SK-N-SH treated with all-trans-retinoic acid at 6 μM for 48 hours (cell line): ENCODE measurements at regions not wholly inside any gene's neighbourhood (a gene's known extent, or its start where the extent isn't known, plus 50 kb on each side); places are given as distances from the start of the nearest gene placed in this dataset.
"Not testable (repeated sequence)": the region's sequence is repeated elsewhere in the genome, so short reads cannot be mapped to it uniquely, and the experiment has no call there.

Experiments
- ATAC-seq: fragments of 200-7000 bp; cut with Tn5 transposase; 3 replicates; pipeline ENCODE4 v1.9.1; 2020; ENCODE audit warnings: mild to moderate bottlenecking, moderate library complexity
- ARNTL ChIP-seq: fragments of 450-650 bp; formaldehyde crosslinking; IDR thresholded peaks from 2 replicates; pipeline ENCODE4 v1.5.0; 2020; ENCODE audit warnings: low read depth, mild to moderate bottlenecking, moderate library complexity, borderline replicate concordance
- BACH2 ChIP-seq: fragments of 250-450 bp; sonication (Bioruptor Pico); IDR thresholded peaks from 2 replicates; pipeline ENCODE4 v1.9.0; 2021; ENCODE audit warnings: mild to moderate bottlenecking, borderline replicate concordance
- CREB5 ChIP-seq: fragments of 250-450 bp; sonication (Bioruptor Pico); IDR thresholded peaks from 2 replicates; pipeline ENCODE4 v1.5.1; 2020; ENCODE audit warnings: low read depth, mild to moderate bottlenecking, moderate library complexity
- CSDC2 ChIP-seq: fragments of 250-450 bp; sonication (Bioruptor Pico); IDR thresholded peaks from 2 replicates; pipeline ENCODE4 v1.5.0; 2020; ENCODE audit warnings: mild to moderate bottlenecking, moderate library complexity
- CSRNP3 ChIP-seq: fragments of 250-450 bp; sonication (Bioruptor Pico); IDR thresholded peaks from 2 replicates; pipeline ENCODE4 v1.5.1; 2021; ENCODE audit warnings: mild to moderate bottlenecking, moderate library complexity
- ESRRG ChIP-seq: fragments of 250-450 bp; sonication (Bioruptor Pico); IDR thresholded peaks from 2 replicates; pipeline ENCODE4 v1.6.1; 2021; ENCODE audit warnings: mild to moderate bottlenecking
- GLIS3 ChIP-seq: fragments of 250-450 bp; sonication (Bioruptor Pico); IDR thresholded peaks from 2 replicates; pipeline ENCODE4 v1.5.0; 2020; ENCODE audit warnings: mild to moderate bottlenecking, moderate library complexity
- ISL1 ChIP-seq: fragments of 250-450 bp; sonication (Bioruptor Pico); IDR thresholded peaks from 2 replicates; pipeline ENCODE4 v2.1.2; 2022; ENCODE audit warnings: mild to moderate bottlenecking, moderate library complexity
- OSR1 ChIP-seq: fragments of 250-450 bp; sonication (Bioruptor Pico); IDR thresholded peaks from 2 replicates; pipeline ENCODE4 v1.8.0; 2022; ENCODE audit warnings: moderate library complexity, mild to moderate bottlenecking, inconsistent platforms
- PATZ1 ChIP-seq: fragments of 250-450 bp; sonication (Bioruptor Pico); IDR thresholded peaks from 2 replicates; pipeline ENCODE4 v1.8.0; 2020; ENCODE audit warnings: mild to moderate bottlenecking, moderate library complexity, borderline replicate concordance
- POU6F1 ChIP-seq: fragments of 250-450 bp; sonication (Bioruptor Pico); IDR thresholded peaks from 2 replicates; pipeline ENCODE4 v1.8.0; 2021; ENCODE audit warnings: low read depth, mild to moderate bottlenecking, moderate library complexity, borderline replicate concordance
- PPARA ChIP-seq: fragments of 250-450 bp; sonication (Bioruptor Pico); IDR thresholded peaks from 2 replicates; pipeline ENCODE4 v1.5.0; 2020; ENCODE audit warnings: mild to moderate bottlenecking, borderline replicate concordance
- RARB ChIP-seq: fragments of 250-450 bp; sonication (Bioruptor Pico); IDR thresholded peaks from 2 replicates; pipeline ENCODE4 v1.8.0; 2021; ENCODE audit warnings: mild to moderate bottlenecking, moderate library complexity
- TCF4 ChIP-seq: fragments of 250-450 bp; sonication (Bioruptor Pico); IDR thresholded peaks from 2 replicates; pipeline ENCODE4 v1.8.0; 2021; ENCODE audit warnings: mild to moderate bottlenecking, moderate library complexity, borderline replicate concordance
- TOX ChIP-seq: fragments of 250-450 bp; sonication (Bioruptor Pico); IDR thresholded peaks from 2 replicates; pipeline ENCODE4 v1.8.0; 2021; ENCODE audit warnings: mild to moderate bottlenecking, moderate library complexity, borderline replicate concordance
- TSHZ2 ChIP-seq: fragments of 250-450 bp; sonication (Bioruptor Pico); IDR thresholded peaks from 2 replicates; pipeline ENCODE4 v1.5.0; 2020; ENCODE audit warnings: mild to moderate bottlenecking, moderate library complexity
- ZC3H10 ChIP-seq: fragments of 250-450 bp; sonication (Bioruptor Pico); IDR thresholded peaks from 2 replicates; pipeline ENCODE4 v1.5.1; 2021; ENCODE audit warnings: mild to moderate bottlenecking, moderate library complexity
- ZFP3 ChIP-seq: fragments of 250-450 bp; sonication (Bioruptor Pico); IDR thresholded peaks from 2 replicates; pipeline ENCODE4 v1.5.0; 2020; ENCODE audit warnings: mild to moderate bottlenecking, moderate library complexity
- ZFP30 ChIP-seq: fragments of 450-650 bp; formaldehyde crosslinking; IDR thresholded peaks from 2 replicates; pipeline ENCODE4 v1.5.0; 2022; ENCODE audit warnings: mild to moderate bottlenecking, moderate library complexity
- ZNF565 ChIP-seq: fragments of 450-650 bp; formaldehyde crosslinking; conservative IDR thresholded peaks from 2 replicates; pipeline ENCODE4 v1.5.0; 2020; ENCODE audit warnings: low read depth, mild to moderate bottlenecking, moderate library complexity
- ZNF8 ChIP-seq: fragments of 450-650 bp; formaldehyde crosslinking; IDR thresholded peaks from 2 replicates; pipeline ENCODE4 v1.5.0; 2020; ENCODE audit warnings: mild to moderate bottlenecking, moderate library complexity

GRCh38 chr14:54259821-54260220, 137.0 kb upstream of the CDKN3 start:
- no peak for ATAC-seq
- TF ChIP-seq TOX (CRISPR knock-in tag) (no peak), CSRNP3 (CRISPR knock-in tag) (no peak), BACH2 (CRISPR knock-in tag) (no peak), CREB5 (CRISPR knock-in tag) (no peak), ZNF565 (no peak), RARB (no peak), PPARA (CRISPR knock-in tag) (no peak), ARNTL (CRISPR knock-in tag) (no peak), OSR1 (CRISPR knock-in tag) (no peak), GLIS3 (no peak), TCF4 (CRISPR knock-in tag) (no peak), CSDC2 (CRISPR knock-in tag) (no peak), ESRRG (CRISPR knock-in tag) (no peak)

GRCh38 chr14:54261283-54261682, 135.5 kb upstream of the CDKN3 start:
- ATAC-seq, result no peak
- TF ChIP-seq ZC3H10, result no peak
- no peak for TF ChIP-seq ZFP3 (CRISPR knock-in tag)
- TF ChIP-seq OSR1 (CRISPR knock-in tag), result no peak
- no peak for TF ChIP-seq ESRRG (CRISPR knock-in tag)
- no peak for TF ChIP-seq ZNF8 (CRISPR knock-in tag)
- TF ChIP-seq PATZ1, result no peak
- TF ChIP-seq TCF4 (CRISPR knock-in tag), result no peak
- TF ChIP-seq RARB, result no peak
- no peak for TF ChIP-seq CSDC2 (CRISPR knock-in tag)
- no peak for TF ChIP-seq CSRNP3 (CRISPR knock-in tag)
- TF ChIP-seq, all 23 proteins: peak for 0

GRCh38 chr14:54266616-54267015, 130.2 kb upstream of the CDKN3 start:
- not testable (repeated sequence) for ATAC-seq

GRCh38 chr14:54267172-54267571, 129.6 kb upstream of the CDKN3 start:
- no peak for ATAC-seq
- TF ChIP-seq TOX (CRISPR knock-in tag) (no peak), ZFP30 (CRISPR knock-in tag) (no peak), ZNF565 (no peak), TCF4 (CRISPR knock-in tag) (no peak), BACH2 (CRISPR knock-in tag) (no peak), ISL1 (CRISPR knock-in tag) (no peak), OSR1 (CRISPR knock-in tag) (no peak), CREB5 (CRISPR knock-in tag) (no peak), PATZ1 (no peak), TSHZ2 (CRISPR knock-in tag) (no peak), ARNTL (CRISPR knock-in tag) (no peak), ZFP3 (CRISPR knock-in tag) (no peak), POU6F1 (no peak), PPARA (CRISPR knock-in tag) (no peak), ESRRG (CRISPR knock-in tag) (no peak), ZNF8 (CRISPR knock-in tag) (no peak)
